Lung (tissue), 11 donors: ENCODE measurements at regions not wholly inside any gene's neighbourhood (a gene's known extent, or its start where the extent isn't known, plus 50 kb on each side); places are given as distances from the start of the nearest gene placed in this dataset.

Experiments
- ATAC-seq: fragments of 200-7000 bp; cut with Tn5 transposase; one replicate; pipeline ENCODE4 v1.9.1; 2020; ENCODE audit warnings: moderate number of reproducible peaks; ENCODE audit not compliant: insufficient read depth, low FRiP score
- DNase-seq, 3 donors: peaks; one replicate each; pipeline ENCODE4 v3.0.0-alpha.2; 2013 to 2017
- H3K27ac ChIP-seq, 2 donors: one replicate each; pipeline ENCODE4 v1.5.1; 2013; ENCODE audit warnings: mild to moderate bottlenecking in 2 of 2, moderate library complexity in 2 of 2, control low read depth in 1 of 2, inconsistent platforms in 1 of 2, low read depth in 1 of 2, low read length in 1 of 2
- H3K27me3 ChIP-seq, 3 donors: one replicate each; pipeline ENCODE4 v1.5.1; 2013; ENCODE audit warnings: low read length in 2 of 3; ENCODE audit not compliant: control insufficient read depth in 3 of 3, insufficient read depth in 3 of 3
- H3K36me3 ChIP-seq, 4 donors: one replicate each; pipeline ENCODE4 v1.5.1; 2013; ENCODE audit warnings: low read length in 4 of 4, mild to moderate bottlenecking in 1 of 4, moderate library complexity in 1 of 4; ENCODE audit not compliant: control insufficient read depth in 4 of 4, insufficient read depth in 4 of 4
- H3K4me1 ChIP-seq, 5 donors: one replicate each; pipeline ENCODE4 v1.5.1; 2013; ENCODE audit warnings: low read length in 5 of 5, mild to moderate bottlenecking in 2 of 5, moderate library complexity in 1 of 5; ENCODE audit not compliant: control insufficient read depth in 5 of 5, insufficient read depth in 5 of 5
- H3K4me3 ChIP-seq: one replicate; pipeline ENCODE4 v1.5.1; 2013; ENCODE audit warnings: mild to moderate bottlenecking, control low read depth, moderate library complexity
- H3K9ac ChIP-seq, 2 donors: one replicate each; pipeline ENCODE4 v1.5.1; 2013; ENCODE audit warnings: low read length in 2 of 2, control low read depth in 1 of 2; ENCODE audit not compliant: insufficient read depth in 1 of 2
- H3K9me3 ChIP-seq, 4 donors: one replicate each; pipeline ENCODE4 v1.5.1; 2013; ENCODE audit warnings: low read length in 3 of 4, mild to moderate bottlenecking in 1 of 4, moderate library complexity in 1 of 4; ENCODE audit not compliant: control insufficient read depth in 4 of 4, insufficient read depth in 3 of 4
- WGBS, 2 donors: extraction: QIAGEN DNeasy Blood & Tissue Kit; methylation state at CpG; one replicate each; pipeline ENCODE4 v1.1.7; 2013; 5-methylcytosine and 5-hydroxymethylcytosine counted together
- TF ChIP-seq, protein P1 (sequence below): IDR thresholded peaks from 2 replicates; pipeline ENCODE4 v1.5.1; 2012; ENCODE audit warnings: mild to moderate bottlenecking; ENCODE audit errors: control extremely low read depth, extremely low read depth
- donor health status: control.
- donor health status: control.
- donor health status: Bipolar disorder and iron deficiency.
- donor health status: healthy.
- donor health status: DM: yes; HTN: yes; CAD: no.

DNA sequence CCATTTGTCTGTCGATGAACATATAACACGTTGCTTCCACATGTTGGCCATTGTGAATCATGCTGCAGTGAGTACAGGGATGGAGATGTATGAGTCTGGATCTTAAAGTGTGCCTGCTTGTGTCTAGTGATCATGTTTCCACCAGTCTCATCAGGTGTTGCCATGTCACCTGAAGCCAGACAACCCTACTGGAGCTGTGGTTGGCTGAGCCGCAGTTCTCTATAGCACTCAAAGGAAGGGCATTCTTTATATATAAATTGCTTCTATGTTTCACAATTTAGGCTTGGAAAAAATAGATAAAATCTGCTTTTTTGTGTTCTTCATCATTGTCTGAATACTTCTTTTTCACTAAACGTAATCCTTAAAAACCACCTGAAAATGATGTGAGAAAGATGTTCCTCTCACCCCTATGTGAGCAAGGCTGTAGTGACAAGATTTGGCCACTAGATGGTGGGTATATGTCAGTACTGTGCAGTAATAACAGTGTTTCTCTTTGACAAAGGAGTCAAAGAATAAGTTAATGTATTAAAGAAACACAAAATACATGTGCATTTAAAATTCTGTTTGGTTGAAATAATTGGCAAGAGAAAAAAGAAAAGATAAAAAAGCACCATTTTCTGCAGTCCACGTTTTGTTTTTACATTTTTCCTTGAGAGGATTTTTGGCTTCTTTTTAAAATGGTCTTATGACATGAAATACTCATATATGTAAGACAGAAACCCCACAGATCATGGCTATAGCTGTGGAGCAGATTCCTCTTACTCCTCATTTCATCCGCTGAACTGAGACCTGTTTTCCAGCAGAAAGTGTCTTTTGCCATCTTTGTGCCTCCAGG, 394.5 kb upstream of the DPPA4 start:
- no peak overlapping the region for H3K27ac ChIP-seq
- TF ChIP-seq, protein P1, sequence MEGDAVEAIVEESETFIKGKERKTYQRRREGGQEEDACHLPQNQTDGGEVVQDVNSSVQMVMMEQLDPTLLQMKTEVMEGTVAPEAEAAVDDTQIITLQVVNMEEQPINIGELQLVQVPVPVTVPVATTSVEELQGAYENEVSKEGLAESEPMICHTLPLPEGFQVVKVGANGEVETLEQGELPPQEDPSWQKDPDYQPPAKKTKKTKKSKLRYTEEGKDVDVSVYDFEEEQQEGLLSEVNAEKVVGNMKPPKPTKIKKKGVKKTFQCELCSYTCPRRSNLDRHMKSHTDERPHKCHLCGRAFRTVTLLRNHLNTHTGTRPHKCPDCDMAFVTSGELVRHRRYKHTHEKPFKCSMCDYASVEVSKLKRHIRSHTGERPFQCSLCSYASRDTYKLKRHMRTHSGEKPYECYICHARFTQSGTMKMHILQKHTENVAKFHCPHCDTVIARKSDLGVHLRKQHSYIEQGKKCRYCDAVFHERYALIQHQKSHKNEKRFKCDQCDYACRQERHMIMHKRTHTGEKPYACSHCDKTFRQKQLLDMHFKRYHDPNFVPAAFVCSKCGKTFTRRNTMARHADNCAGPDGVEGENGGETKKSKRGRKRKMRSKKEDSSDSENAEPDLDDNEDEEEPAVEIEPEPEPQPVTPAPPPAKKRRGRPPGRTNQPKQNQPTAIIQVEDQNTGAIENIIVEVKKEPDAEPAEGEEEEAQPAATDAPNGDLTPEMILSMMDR = no peak
- H3K27me3 ChIP-seq = no peaks in the 10 kb centered on the region
- no peaks in the 10 kb centered on the region for H3K36me3 ChIP-seq
- peak; percentile 36 to 75 (median 66) for DNase-seq
- 71 to 75% methylated on average over 6 of the region's 6 CpGs for WGBS, 2 donors
- no peak overlapping the region for H3K9ac ChIP-seq
- ATAC-seq = peak; percentile 77
- no peaks in the 10 kb centered on the region for H3K4me1 ChIP-seq
- no peaks in the 10 kb centered on the region for H3K9me3 ChIP-seq
- no peak overlapping the region for H3K4me3 ChIP-seq

DNA sequence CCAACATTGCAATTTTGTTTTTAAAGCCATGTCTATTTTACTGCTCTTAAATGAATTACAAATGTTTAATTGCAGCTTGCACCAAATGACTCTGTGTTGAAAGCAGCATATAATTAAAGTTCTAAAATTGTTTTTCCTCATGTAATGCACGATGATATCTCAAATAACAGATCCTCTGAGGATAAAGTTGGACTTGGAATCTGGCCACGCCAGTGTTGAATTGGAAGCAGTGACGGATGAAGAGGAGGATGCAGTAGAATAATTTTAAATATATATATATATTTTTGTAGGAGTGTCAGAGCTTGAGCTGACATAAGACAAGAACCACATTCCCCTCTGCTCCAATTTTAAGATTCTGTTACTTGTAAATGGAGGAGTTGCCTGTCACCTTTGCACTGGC, 406.6 kb upstream of the DPPA4 start:
- TF ChIP-seq, protein P1 = no peak
- no peaks in the 10 kb centered on the region for H3K9me3 ChIP-seq
- H3K27me3 ChIP-seq = no peaks in the 10 kb centered on the region
- ATAC-seq (no peak), DNase-seq (peak in 2 of 3 donors; percentile 9 to 50)
- H3K4me3 ChIP-seq = no peak overlapping the region
- peaks cover 0 to 6% (median 0%) of the 10 kb centered on the region in 5 donors for H3K4me1 ChIP-seq
- H3K36me3 ChIP-seq = no peaks in the 10 kb centered on the region
- WGBS, 2 donors = 73 to 78% methylated on average over 3 of the region's 3 CpGs
- H3K27ac ChIP-seq = no peak overlapping the region
- no peak overlapping the region for H3K9ac ChIP-seq

DNA sequence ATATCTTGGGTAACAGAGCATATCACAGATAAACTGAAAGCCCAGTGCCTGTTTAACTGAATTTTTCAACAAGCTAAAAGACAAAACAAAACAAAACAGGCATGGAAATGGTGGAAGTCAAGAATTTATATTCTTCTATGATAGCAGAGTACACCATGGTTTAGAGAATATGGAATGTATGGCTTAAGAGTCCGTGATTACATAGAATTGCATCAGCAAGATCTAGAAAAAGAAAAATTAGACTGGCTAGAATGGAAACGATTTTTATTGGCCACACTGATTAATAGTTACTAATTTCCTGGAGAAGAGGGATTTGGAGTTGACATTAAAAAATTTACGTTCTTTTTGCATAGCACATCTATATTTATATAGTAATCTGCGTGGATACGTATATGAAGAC, 435.2 kb upstream of the DPPA4 start:
- 87% methylated on average over 5 of the region's 5 CpGs for WGBS, 2 donors
- no peak for DNase-seq
- ATAC-seq = no peak
- Histone ChIP-seq H3K4me3 (no peak overlapping the region), H3K4me1 (no peaks in the 10 kb centered on the region), H3K27me3 (no peaks in the 10 kb centered on the region), H3K9me3 (no peaks in the 10 kb centered on the region), H3K36me3 (no peaks in the 10 kb centered on the region), H3K9ac (no peak overlapping the region), H3K27ac (no peak overlapping the region)
- TF ChIP-seq, protein P1 = no peak
